Tibial nerve (tissue), 4 donors: ENCODE measurements at regions not wholly inside any gene's neighbourhood (a gene's known extent, or its start where the extent isn't known, plus 50 kb on each side); places are given as distances from the start of the nearest gene placed in this dataset.

Source experiments
- EP300 ChIP-seq, 2 donors: sonication (generic); formaldehyde crosslinking; IDR thresholded peaks; one replicate each; pipeline ENCODE4 v1.6.1; 2017; ENCODE audit warnings: antibody characterized with exemption in 2 of 2, mild to moderate bottlenecking in 1 of 2
- TF ChIP-seq, protein P1 (sequence below), 5 experiments: fragments of 200-600 bp in 3 of 5; fragments of 450-650 bp in 2 of 5; sonication (generic) in 3 of 5; IDR thresholded peaks; one replicate each; pipeline ENCODE4 v1.5.1; 2016 to 2019; ENCODE audit warnings: antibody characterized with exemption in 5 of 5, mild to moderate bottlenecking in 3 of 5, moderate library complexity in 2 of 5

- TF ChIP-seq, protein P1, sequence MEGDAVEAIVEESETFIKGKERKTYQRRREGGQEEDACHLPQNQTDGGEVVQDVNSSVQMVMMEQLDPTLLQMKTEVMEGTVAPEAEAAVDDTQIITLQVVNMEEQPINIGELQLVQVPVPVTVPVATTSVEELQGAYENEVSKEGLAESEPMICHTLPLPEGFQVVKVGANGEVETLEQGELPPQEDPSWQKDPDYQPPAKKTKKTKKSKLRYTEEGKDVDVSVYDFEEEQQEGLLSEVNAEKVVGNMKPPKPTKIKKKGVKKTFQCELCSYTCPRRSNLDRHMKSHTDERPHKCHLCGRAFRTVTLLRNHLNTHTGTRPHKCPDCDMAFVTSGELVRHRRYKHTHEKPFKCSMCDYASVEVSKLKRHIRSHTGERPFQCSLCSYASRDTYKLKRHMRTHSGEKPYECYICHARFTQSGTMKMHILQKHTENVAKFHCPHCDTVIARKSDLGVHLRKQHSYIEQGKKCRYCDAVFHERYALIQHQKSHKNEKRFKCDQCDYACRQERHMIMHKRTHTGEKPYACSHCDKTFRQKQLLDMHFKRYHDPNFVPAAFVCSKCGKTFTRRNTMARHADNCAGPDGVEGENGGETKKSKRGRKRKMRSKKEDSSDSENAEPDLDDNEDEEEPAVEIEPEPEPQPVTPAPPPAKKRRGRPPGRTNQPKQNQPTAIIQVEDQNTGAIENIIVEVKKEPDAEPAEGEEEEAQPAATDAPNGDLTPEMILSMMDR (IDR thresholded peaks at IDR 0.05) = no peak
- TF ChIP-seq EP300 (IDR thresholded peaks at IDR 0.05) = no peak
Observed at GRCh38 chr21:23480591-23481270, 2126.6 kb downstream of the MRPL39 start.
